Tongue (tissue), 2 donors: ENCODE measurements at regions not wholly inside any gene's neighbourhood (a gene's known extent, or its start where the extent isn't known, plus 50 kb on each side); places are given as distances from the start of the nearest gene placed in this dataset. TPM values are rescaled to one million over a fixed set of nuclear protein-coding genes. Genes with fewer than 3 reads are reported as not detected.
"Not testable (repeated sequence)": the region's sequence is repeated elsewhere in the genome, so short reads cannot be mapped to it uniquely, and the experiment has no call there.

ENCODE experiments used
- DNase-seq: peaks from one replicate; pipeline ENCODE4 v3.0.0-alpha.2; 2015
- small RNA-seq: library from RNA; depleted of rRNA; stranded (forward); fragments of <200 nt; gene quantifications from one replicate; pipeline ENCODE3, GENCODE V24; 2014; ENCODE audit warnings: low replicate concordance

DNA sequence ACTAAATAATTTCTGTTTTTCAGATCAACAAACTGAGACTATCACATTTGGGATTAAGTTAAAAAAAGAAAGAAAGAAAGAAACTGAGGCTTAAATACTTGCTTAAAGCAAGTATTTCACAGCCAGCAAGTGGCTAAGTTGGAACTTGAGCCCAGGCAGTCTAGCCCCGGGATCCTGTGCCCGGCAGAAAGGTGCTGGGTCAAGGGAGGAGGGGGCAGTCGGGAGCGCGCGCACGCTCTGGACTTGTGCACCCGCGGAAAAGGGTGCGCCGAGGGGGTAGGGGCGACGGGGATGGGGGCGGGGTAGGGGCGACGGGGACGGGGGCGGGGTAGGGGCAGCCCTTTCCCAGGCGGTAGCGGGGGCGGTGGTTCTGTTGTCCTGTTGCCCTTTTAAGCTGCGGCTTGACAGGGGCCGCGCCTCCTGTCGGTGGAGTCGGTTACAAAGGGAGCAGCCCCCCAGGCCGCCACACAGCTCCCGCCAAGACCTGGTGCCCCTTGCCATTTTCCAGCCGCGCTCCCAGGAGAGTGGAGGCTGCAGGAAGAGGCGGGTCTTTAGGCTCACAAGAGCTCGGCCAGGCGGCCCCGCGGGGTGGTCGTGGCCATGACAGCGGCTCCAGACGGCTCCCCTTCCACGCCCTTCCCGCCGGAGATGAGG is 60.6 kb downstream of the GOLGA8T start:
- DNase-seq, result not testable (repeated sequence)

DNA sequence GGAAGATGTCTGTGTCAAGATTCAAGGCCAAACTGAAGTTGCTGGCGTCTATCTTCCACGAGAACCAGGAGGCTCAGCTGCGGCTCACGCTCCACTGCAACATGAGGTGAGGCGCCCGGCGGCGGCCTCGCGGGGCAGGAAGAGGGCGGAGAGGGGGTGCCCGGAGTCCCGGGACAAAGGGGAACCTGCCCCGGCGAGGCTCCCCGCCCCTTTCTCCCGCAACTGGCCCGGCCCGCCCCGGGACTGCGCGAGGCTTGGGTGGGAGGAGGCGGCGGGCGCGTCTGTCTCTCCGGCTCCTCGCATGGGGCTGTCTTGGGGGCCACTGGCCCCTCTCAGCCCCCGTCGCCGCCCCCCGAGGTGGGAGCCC is 61.1 kb downstream of the GOLGA8T start:
- peak; percentile 8 for DNase-seq

DNA sequence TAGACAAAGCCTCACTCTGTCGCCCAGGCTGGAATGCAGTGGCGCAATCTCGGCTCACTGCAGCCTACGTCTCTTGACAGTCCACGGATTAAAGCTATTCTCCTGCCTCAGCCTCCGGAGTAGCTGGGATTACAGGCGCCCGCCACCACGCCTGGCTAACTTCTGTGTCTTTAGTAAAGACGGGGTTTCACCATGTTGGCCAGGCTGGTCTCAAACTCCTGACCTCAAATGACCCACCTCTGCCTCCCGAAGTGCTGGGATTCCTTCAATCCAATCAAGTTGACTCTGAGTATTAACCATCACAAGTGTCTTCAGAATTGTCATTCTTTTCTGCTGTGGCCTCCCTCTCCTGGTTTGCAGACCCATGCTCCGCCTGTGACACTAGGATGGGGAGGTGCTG is 61.9 kb downstream of the GOLGA8T start:
- not testable (repeated sequence) for DNase-seq

- not testable (repeated sequence) for DNase-seq
These were observed 66.7 kb downstream of the GOLGA8T start for GRCh38 chr15:30201517-30201916.

- DNase-seq, result not testable (repeated sequence)
These were observed 78.9 kb downstream of the GOLGA8T start for GRCh38 chr15:30213733-30214132.

GRCh38 chr15:30221803-30222202 is 87.0 kb downstream of the GOLGA8T start:
- DNase-seq, result not testable (repeated sequence)

GRCh38 chr15:30222798-30223591 is 88.1 kb downstream of the GOLGA8T start:
- DNase-seq, result not testable (repeated sequence)

DNA sequence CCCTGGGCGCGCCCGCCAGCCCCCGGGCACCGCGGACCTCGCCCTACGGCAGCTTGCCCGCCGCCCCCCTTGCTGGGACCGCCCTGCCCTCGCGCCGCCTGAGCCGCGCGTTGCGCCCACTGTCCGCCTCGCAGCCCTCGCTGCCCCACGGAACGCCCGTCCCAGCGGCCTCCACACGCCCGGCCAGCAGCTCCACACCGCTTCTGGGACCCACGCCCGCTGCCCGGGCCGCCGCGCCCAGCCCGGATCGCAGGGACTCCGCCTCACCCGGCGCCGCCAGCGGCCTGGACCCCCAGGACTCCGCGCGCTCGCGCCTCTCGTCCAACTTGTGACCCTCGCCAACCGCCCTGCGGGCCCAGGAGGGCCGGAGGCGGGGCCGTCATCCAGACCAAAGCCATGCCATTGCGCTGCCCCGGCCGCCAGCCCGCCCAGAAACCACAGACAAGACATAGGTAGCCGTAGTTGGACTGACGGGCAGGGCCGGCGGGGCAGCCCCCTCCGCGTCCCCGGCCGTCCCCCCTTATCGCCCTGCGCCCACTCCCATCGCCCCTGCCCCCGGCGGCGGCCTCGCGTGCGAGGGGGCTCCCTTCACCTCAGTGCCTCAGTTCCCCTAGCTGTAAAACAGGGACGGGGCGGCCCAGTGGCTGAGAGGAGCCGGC is 90.5 kb downstream of the GOLGA8T start:
- peak; percentile 0 for DNase-seq

- DNase-seq, result not testable (repeated sequence)
These were observed 126.7 kb downstream of the GOLGA8T start for GRCh38 chr15:30261432-30262141.

- DNase-seq, result not testable (repeated sequence)
These were observed 127.2 kb downstream of the GOLGA8T start for GRCh38 chr15:30262142-30262460.

- not testable (repeated sequence) for DNase-seq
These were observed 129.1 kb downstream of the GOLGA8T start for GRCh38 chr15:30264000-30264399.

- not testable (repeated sequence) for DNase-seq
These were observed 98.0 kb downstream of the CHRFAM7A start for GRCh38 chr15:30295150-30295844.

- DNase-seq, result not testable (repeated sequence)
These were observed 89.4 kb downstream of the CHRFAM7A start for GRCh38 chr15:30303968-30304367.

Small RNA genes lying in the stretch of these regions (small RNA-seq; reads per million reads assigned to genes)
- not detected for gene RNU6-17P
